Activated T-helper 1 cell treated with anti-CD3 and anti-CD28 coated beads, Interleukin-12 subunit alpha, Interleukin-12 subunit beta, Interleukin-2, Interleukin-4 antibody, amounts not matched to agents 30 ng/mL and 10 ng/mL and 1 ng/mL, durations not matched to agents 14 hours and 24 hours and 36 hours (primary cell): ENCODE measurements at regions not wholly inside any gene's neighbourhood (a gene's known extent, or its start where the extent isn't known, plus 50 kb on each side); places are given as distances from the start of the nearest gene placed in this dataset.
"Not testable (repeated sequence)": the region's sequence is repeated elsewhere in the genome, so short reads cannot be mapped to it uniquely, and the experiment has no call there.

Experiments
- DNase-seq: peaks from one replicate; pipeline ENCODE4 v3.0.0; 2021; ENCODE audit warnings: low spot score
- H3K27ac Mint-ChIP-seq: one replicate; pipeline ENCODE4 v1.8.0; 2021; ENCODE audit warnings: mild to moderate bottlenecking, mixed read lengths
- H3K27me3 Mint-ChIP-seq: one replicate; pipeline ENCODE4 v1.8.0; 2022; ENCODE audit warnings: mild to moderate bottlenecking, moderate library complexity, mixed read lengths; ENCODE audit not compliant: insufficient read depth
- H3K36me3 Mint-ChIP-seq: one replicate; pipeline ENCODE4 v1.8.0; 2021; ENCODE audit warnings: low read depth, mixed read lengths
- H3K4me1 Mint-ChIP-seq: one replicate; pipeline ENCODE4 v1.8.0; 2021; ENCODE audit warnings: low read depth, mixed read lengths
- H3K4me3 Mint-ChIP-seq: one replicate; pipeline ENCODE4 v1.8.0; 2021; ENCODE audit warnings: mild to moderate bottlenecking, moderate library complexity, mixed read lengths
- H3K9me3 Mint-ChIP-seq: one replicate; pipeline ENCODE4 v1.8.0; 2021; ENCODE audit warnings: mixed read lengths
- intact Hi-C: fragments of 100-400 bp; cut with micrococcal nuclease; formaldehyde crosslinking; loops from one replicate; pipeline ENCODE4 v1.15.1; 2024

DNA sequence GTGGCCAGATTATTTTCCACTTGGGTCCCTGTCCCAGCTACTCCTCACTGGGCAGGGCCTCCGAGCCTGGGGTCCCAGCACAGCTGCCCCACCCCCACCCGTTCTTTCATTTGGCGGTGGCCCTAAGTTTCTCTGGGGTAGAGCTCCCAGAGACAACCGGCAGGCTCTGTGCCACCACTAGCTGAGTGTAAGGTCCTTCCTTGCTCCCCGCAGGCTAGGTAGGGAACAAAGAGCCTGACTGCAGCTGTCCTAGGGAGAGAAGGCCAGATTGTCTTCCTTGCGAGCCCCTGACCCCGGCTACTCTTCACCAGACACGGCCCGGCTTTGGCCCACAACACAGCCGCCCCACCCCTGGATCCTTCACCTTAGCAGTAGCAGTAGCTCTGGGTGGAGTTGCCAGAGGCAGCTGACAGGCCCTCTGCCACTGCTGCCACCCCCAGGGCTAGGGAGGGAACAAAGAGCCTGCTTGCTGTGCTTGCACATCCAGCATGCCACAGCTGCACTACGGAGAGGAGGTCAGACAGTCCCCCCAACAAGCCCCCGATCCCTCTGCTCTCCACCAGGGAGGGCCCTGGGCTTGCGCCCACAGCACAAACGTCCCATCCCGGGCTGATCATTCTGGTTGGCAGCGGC, 215.9 kb upstream of the POTEB3 start:
- H3K27ac Mint-ChIP-seq, DNase-seq, H3K36me3 Mint-ChIP-seq, H3K9me3 Mint-ChIP-seq, H3K4me1 Mint-ChIP-seq, intact Hi-C loops, H3K27me3 Mint-ChIP-seq: not testable (repeated sequence)
- peak overlapping the region; percentile 26 for H3K4me3 Mint-ChIP-seq

DNA sequence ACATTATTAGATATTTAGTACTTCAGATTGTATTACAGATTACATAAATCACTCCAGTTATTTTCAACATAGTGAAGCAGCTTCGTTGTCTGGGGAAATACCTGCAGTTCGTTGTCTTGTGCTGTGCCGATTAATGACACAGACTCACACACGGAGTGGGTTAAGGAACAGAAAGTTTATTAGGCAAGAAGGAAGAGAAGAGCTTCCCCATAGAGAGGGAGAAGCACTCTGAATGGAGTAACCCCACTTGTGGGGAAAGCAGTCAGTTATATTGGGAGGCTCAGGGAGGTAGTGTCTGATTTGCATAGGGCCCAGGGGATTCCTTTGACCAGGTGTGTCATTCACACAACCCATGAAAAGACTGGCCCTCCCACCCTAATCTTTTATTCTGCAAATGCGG, 213.4 kb upstream of the POTEB3 start:
- H3K27me3 Mint-ChIP-seq, H3K4me1 Mint-ChIP-seq, H3K4me3 Mint-ChIP-seq, H3K27ac Mint-ChIP-seq, DNase-seq, H3K36me3 Mint-ChIP-seq, intact Hi-C loops, H3K9me3 Mint-ChIP-seq: not testable (repeated sequence)

DNA sequence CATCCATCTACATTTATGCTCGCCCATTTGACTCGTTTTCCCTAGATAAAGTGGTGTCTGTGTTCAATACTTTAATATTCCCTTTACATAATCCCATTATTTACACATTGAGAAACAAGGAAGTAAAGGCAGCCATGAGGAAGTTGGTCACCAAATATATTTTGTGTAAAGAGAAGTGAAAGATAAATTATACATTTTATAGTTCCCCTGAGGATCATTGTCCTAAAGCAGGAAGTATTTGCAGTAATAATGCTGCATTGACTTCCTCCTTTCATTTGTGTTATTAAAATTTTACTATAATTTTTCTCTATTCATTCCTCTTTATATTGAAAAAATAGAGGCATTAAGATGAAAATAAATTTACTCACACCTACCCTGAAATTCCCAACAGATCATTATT, 198.5 kb upstream of the POTEB3 start:
- H3K4me1 Mint-ChIP-seq, H3K9me3 Mint-ChIP-seq, H3K4me3 Mint-ChIP-seq, DNase-seq, H3K36me3 Mint-ChIP-seq, H3K27ac Mint-ChIP-seq, intact Hi-C loops, H3K27me3 Mint-ChIP-seq: not testable (repeated sequence)

DNA sequence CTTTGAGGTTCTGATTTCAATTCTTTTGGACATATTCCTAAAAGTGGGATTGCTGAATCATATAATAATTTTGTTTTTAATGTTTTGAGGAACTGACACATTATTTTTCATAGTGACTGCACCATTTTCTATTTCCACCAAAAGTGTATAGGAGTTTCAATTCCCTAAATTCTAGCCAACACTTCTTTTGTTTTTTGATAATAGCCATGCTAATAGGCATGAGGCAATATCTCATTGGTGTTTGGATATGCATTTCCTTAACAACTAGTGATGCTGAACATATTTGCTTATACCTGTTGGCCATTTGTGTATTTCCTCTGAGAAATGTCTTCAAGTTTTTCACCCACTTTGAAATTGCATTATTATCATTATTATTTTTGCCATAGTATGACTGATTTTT, 186.4 kb upstream of the POTEB3 start:
- H3K4me3 Mint-ChIP-seq, H3K36me3 Mint-ChIP-seq, H3K27me3 Mint-ChIP-seq, H3K9me3 Mint-ChIP-seq, intact Hi-C loops, DNase-seq, H3K4me1 Mint-ChIP-seq, H3K27ac Mint-ChIP-seq: not testable (repeated sequence)

DNA sequence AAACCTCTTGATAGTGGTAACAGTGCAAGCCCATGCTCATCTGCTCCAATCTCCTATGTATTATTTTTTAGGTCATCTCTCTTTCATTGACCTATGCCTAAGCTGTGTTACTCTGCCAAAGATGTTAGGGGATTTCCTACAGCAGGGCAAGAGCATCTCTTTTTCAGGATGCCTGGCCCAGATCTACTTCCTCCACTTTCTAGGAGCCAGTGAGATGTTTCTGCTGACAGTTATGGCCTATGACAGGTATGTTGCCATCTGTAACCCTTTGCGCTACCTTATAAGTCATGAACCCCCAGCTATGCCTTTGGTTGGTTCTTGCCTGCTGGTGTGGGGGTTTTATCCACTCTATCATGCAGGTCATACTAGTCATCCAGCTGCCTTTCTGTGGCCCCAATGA, 168.9 kb upstream of the POTEB3 start:
- H3K27ac Mint-ChIP-seq, H3K9me3 Mint-ChIP-seq, DNase-seq, H3K4me1 Mint-ChIP-seq, H3K27me3 Mint-ChIP-seq, intact Hi-C loops, H3K4me3 Mint-ChIP-seq, H3K36me3 Mint-ChIP-seq: not testable (repeated sequence)

DNA sequence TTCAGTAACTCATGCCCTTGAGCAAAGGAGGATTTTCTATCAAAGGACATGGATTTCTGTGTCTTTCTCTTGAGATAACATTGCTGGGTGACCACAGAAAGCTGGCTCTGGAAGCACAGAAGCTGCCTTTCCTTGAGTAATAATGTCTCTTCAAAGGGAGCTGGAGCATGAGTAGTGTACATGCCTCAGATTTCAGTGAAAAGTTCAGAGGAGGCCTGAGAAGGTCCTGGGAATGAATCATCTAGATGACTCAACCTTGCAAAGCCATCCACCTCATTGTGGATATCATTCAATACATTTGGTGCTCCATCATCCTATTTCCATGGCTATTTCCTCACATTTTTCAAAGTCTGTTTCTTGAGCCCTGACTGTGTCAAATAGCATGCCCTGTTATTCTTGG, 125.1 kb upstream of the POTEB3 start:
- H3K27me3 Mint-ChIP-seq, H3K4me1 Mint-ChIP-seq, H3K27ac Mint-ChIP-seq, H3K9me3 Mint-ChIP-seq, H3K4me3 Mint-ChIP-seq, intact Hi-C loops, H3K36me3 Mint-ChIP-seq, DNase-seq: not testable (repeated sequence)

DNA sequence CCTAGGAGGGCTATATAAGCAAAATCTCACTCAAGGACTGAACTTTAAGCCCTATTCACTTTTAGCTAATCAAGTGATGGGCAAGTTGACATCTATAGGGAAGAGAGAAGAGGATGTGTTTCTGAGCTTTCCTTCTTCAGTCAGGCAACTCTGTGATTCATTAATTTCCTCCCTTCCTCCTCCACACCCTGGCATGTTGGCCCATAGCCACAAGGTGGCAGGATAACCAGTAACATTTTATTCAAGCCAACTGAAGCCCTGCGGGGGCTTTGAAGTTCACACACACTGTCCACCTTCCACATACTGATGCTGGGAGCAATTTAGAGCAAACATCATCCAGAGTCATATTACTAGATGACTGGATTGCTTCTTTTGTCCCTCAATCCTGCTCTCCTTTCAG, 111.5 kb upstream of the POTEB3 start:
- DNase-seq, H3K9me3 Mint-ChIP-seq, H3K27ac Mint-ChIP-seq, intact Hi-C loops, H3K4me1 Mint-ChIP-seq, H3K4me3 Mint-ChIP-seq, H3K27me3 Mint-ChIP-seq, H3K36me3 Mint-ChIP-seq: not testable (repeated sequence)

DNA sequence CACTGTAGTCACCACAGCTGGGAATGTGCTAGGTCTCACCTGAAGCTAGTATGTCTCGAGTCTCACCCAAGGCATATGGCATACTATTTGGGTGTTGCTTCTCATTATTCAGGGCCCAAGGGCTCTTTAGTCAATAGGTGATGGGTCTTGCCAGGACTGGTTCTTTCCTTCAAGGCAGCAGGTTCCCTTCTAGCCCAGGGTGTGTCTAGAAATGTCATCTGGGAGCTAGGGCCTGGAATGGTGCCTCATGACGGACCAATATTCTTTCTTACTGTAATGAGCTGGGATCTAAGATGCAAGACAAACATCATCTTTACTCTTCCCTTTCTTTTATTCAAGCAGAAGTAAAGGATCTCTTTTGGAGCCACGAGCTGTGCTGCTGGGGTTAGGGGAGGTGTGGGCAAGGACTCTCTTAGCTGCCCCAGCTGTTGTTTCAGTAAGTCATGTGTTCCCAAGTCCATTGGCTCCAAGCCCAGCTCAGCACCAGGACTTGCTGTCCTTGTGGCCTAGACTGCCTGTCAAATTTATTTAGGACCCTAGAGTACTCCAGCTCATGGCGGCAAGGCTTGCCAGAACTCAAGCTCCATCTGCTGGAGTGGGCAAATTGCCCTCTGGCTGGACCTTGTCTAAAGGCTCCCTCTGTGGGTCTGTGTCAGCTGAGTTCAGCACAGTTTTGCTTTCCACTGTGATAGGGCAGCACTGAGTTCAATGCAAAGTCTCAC, 106.0 kb upstream of the POTEB3 start:
- H3K36me3 Mint-ChIP-seq, H3K4me3 Mint-ChIP-seq, DNase-seq, H3K4me1 Mint-ChIP-seq, H3K27me3 Mint-ChIP-seq, H3K9me3 Mint-ChIP-seq, H3K27ac Mint-ChIP-seq, intact Hi-C loops: not testable (repeated sequence)

DNA sequence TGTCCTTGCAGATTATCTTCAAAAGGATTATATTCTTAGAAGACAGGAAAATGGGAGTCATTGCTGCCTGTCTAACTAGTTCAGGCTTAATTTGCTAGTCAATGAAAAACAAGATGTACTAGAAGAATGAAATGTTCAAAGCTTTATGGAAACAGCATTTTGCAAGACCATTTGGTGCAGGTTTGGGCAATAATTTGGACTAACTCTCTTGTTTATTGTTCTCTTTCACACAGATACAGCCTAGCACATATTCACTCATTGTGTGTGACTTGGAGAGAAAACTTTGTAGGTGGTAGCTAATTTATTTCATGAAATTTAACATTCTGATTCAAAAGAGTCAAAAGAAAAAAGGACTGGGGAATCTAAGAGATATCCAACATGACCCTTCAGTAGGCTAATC, 92.5 kb upstream of the POTEB3 start:
- H3K27me3 Mint-ChIP-seq, H3K36me3 Mint-ChIP-seq, H3K9me3 Mint-ChIP-seq, H3K4me1 Mint-ChIP-seq, H3K27ac Mint-ChIP-seq, intact Hi-C loops, H3K4me3 Mint-ChIP-seq, DNase-seq: not testable (repeated sequence)

DNA sequence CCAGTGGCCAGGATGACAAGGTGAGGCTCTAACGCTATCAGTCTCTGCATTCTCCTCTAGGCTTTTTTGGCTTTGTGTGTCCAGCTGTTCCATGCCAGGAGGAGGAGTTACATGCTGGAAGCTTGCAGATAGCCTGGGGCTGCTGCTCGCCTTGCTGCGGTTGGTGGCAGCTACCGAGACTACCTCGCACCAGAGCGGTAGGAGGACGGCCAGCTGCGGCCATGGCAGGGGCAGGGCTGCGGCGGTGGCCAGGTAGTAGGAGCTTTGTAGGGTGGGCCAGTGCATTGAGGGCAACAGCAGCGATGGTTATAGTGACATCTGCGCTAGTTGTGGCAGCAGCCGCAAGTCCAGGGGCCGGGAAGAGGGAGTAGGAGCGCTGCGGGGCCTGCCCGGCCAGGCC, 75.9 kb upstream of the POTEB3 start:
- H3K36me3 Mint-ChIP-seq, H3K4me1 Mint-ChIP-seq, H3K27ac Mint-ChIP-seq, H3K9me3 Mint-ChIP-seq, H3K27me3 Mint-ChIP-seq, intact Hi-C loops, H3K4me3 Mint-ChIP-seq, DNase-seq: not testable (repeated sequence)

DNA sequence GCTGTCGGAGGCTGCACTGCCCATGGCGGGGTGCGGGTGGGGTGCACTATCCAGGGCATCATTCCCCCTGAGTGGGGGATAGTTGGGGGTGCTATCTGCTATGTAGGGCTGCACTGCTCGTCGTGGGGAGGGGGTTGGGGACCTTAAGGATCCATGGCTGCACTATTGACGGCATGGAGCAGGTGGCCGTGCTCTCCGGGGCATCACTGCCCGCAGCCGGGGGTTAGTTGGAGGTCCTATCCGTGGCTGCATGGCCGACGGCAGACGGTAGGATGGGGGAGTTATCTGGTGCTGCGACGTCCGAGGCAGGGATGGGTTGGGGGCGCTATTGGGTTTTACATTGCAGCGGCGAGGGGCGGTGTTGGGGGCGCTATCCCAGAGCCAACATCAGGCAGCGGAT, 75.0 kb upstream of the POTEB3 start:
- H3K9me3 Mint-ChIP-seq, intact Hi-C loops, H3K4me3 Mint-ChIP-seq, H3K36me3 Mint-ChIP-seq, H3K27ac Mint-ChIP-seq, H3K4me1 Mint-ChIP-seq, DNase-seq, H3K27me3 Mint-ChIP-seq: not testable (repeated sequence)

DNA sequence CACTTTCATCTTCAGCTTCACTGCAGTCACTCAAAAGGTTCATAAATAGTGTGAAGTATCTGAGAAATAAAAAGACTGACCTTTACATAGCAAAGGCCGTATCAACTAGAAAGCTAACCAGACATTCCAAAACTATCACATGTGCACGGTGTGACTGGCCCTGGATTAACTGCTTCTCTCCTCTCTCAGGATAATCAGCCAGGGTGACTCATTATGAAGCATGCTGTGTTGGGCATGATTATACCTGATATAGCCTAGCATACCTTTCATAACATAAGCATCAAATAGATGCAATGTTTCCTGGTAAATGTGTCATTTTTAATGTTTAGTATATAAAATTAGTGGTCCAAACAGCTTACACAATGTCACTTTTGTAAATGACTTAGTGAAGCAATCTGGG, 62.7 kb upstream of the POTEB3 start:
- intact Hi-C loops, H3K27ac Mint-ChIP-seq, H3K9me3 Mint-ChIP-seq: not testable (repeated sequence)

More for the DNA sequence above, 62.7 kb upstream of the POTEB3 start:
- H3K4me3 Mint-ChIP-seq, H3K36me3 Mint-ChIP-seq, DNase-seq, H3K4me1 Mint-ChIP-seq, H3K27me3 Mint-ChIP-seq: not testable (repeated sequence)
